Neural cell (in vitro differentiated cells): ENCODE measurements at regions not wholly inside any gene's neighbourhood (a gene's known extent, or its start where the extent isn't known, plus 50 kb on each side); places are given as distances from the start of the nearest gene placed in this dataset.

Source experiments
- H2AFZ ChIP-seq: fragments of 200-600, 300-800 bp; sonication (generic), shearing (Covaris generic); 2 replicates; pipeline ENCODE4 v1.6.0; 2014; ENCODE audit warnings: low read depth, mild to moderate bottlenecking, antibody characterized with exemption, low read length, moderate library complexity
- H3F3A ChIP-seq: fragments of 200-600 bp; shearing (Covaris generic); 2 replicates; pipeline ENCODE4 v1.6.1; 2016; ENCODE audit warnings: mild to moderate bottlenecking, moderate library complexity, mixed read lengths, antibody characterized with exemption, low read length; ENCODE audit not compliant: insufficient read depth, poor library complexity, severe bottlenecking
- H3K27ac ChIP-seq: fragments of 200-600, 300-800 bp; sonication (generic), shearing (Covaris generic); 2 replicates; pipeline ENCODE4 v1.5.1; 2014; ENCODE audit warnings: mild to moderate bottlenecking, low read length, moderate library complexity
- H3K27me3 ChIP-seq: fragments of 300-800, 200-600 bp; sonication (generic), shearing (Covaris generic); 2 replicates; pipeline ENCODE4 v1.6.0; 2014; ENCODE audit warnings: mild to moderate bottlenecking, low read depth, low read length, moderate library complexity; ENCODE audit not compliant: insufficient read depth
- H3K36me3 ChIP-seq: fragments of 300-800, 200-600 bp; sonication (generic), shearing (Covaris generic); 2 replicates; pipeline ENCODE4 v1.5.1; 2014; ENCODE audit warnings: mild to moderate bottlenecking, antibody characterized with exemption, low read length, moderate library complexity; ENCODE audit not compliant: insufficient read depth
- H3K4me2 ChIP-seq: fragments of 300-800, 200-600 bp; sonication (generic), shearing (Covaris generic); 2 replicates; pipeline ENCODE4 v1.6.0; 2014; ENCODE audit warnings: mild to moderate bottlenecking, low read length
- H3K4me3 ChIP-seq: fragments of 300-800, 200-600 bp; sonication (generic), shearing (Covaris generic); 2 replicates; pipeline ENCODE4 v1.5.1; 2014; ENCODE audit warnings: mild to moderate bottlenecking, low read length, moderate library complexity
- H3K79me2 ChIP-seq: fragments of 200-600 bp; shearing (Covaris generic); replicated peaks from 2 replicates; pipeline ENCODE4 v1.6.0; 2014; ENCODE audit warnings: mild to moderate bottlenecking, low read length, moderate library complexity; ENCODE audit not compliant: insufficient read depth
- H3K9ac ChIP-seq: fragments of 300-800, 200-600 bp; sonication (generic), shearing (Covaris generic); 2 replicates; pipeline ENCODE4 v1.6.1; 2016; ENCODE audit warnings: mild to moderate bottlenecking, low read length, mixed read lengths
- H3K9me2 ChIP-seq: fragments of 200-600 bp; shearing (Covaris generic); 2 replicates; pipeline ENCODE4 v1.6.1; 2016; ENCODE audit warnings: mild to moderate bottlenecking, low read length, mixed read lengths; ENCODE audit not compliant: insufficient read depth
- H3K9me3 ChIP-seq: fragments of 200-600, 300-800 bp; sonication (generic), shearing (Covaris generic); 2 replicates; pipeline ENCODE4 v1.6.1; 2016; ENCODE audit warnings: mild to moderate bottlenecking, mixed run types, low read length, moderate library complexity, mixed read lengths
- H4K20me1 ChIP-seq: fragments of 200-600 bp; shearing (Covaris generic); 2 replicates; pipeline ENCODE4 v1.6.1; 2016; ENCODE audit warnings: mild to moderate bottlenecking, mixed run types; ENCODE audit not compliant: insufficient read depth
- EP300 ChIP-seq: fragments of 450-650 bp; conservative IDR thresholded peaks from 2 replicates; pipeline ENCODE4 v1.6.1; 2014; ENCODE audit warnings: antibody characterized with exemption, mild to moderate bottlenecking, moderate library complexity; ENCODE audit not compliant: poor library complexity, severe bottlenecking
- EZH2 ChIP-seq: fragments of 200-600, 300-800 bp; shearing (Covaris generic), sonication (generic); IDR thresholded peaks from 2 replicates; pipeline ENCODE4 v1.6.1; 2014; ENCODE audit warnings: antibody characterized with exemption, low read length, borderline replicate concordance, mild to moderate bottlenecking; ENCODE audit not compliant: insufficient read depth, poor library complexity, severe bottlenecking
- MXI1 ChIP-seq: fragments of 450-650 bp; conservative IDR thresholded peaks from 2 replicates; pipeline ENCODE4 v1.6.1; 2014; ENCODE audit warnings: antibody characterized with exemption, mild to moderate bottlenecking; ENCODE audit not compliant: poor library complexity, severe bottlenecking
- POLR2AphosphoS5 ChIP-seq: IDR thresholded peaks from 2 replicates; pipeline ENCODE4 v1.6.1; 2012
- RAD21 ChIP-seq: fragments of 450-650 bp; conservative IDR thresholded peaks from 2 replicates; pipeline ENCODE4 v1.6.1; 2014; ENCODE audit warnings: antibody characterized with exemption, mild to moderate bottlenecking, moderate library complexity
- SMC3 ChIP-seq: fragments of 450-650 bp; conservative IDR thresholded peaks from 2 replicates; pipeline ENCODE4 v1.6.1; 2014; ENCODE audit warnings: antibody characterized with exemption, mild to moderate bottlenecking, moderate library complexity; ENCODE audit not compliant: poor library complexity
- TAF1 ChIP-seq: IDR thresholded peaks from 2 replicates; pipeline ENCODE4 v1.6.1; 2012; ENCODE audit warnings: low read depth
- TF ChIP-seq, protein P1 (sequence below): IDR thresholded peaks from 2 replicates; pipeline ENCODE4 v1.6.1; 2012; ENCODE audit warnings: borderline replicate concordance
- TF ChIP-seq, protein P2 (sequence below): fragments of 450-650 bp; IDR thresholded peaks from 2 replicates; pipeline ENCODE4 v1.5.1; 2014; ENCODE audit warnings: antibody characterized with exemption, mild to moderate bottlenecking, moderate library complexity; ENCODE audit not compliant: poor library complexity, severe bottlenecking

DNA sequence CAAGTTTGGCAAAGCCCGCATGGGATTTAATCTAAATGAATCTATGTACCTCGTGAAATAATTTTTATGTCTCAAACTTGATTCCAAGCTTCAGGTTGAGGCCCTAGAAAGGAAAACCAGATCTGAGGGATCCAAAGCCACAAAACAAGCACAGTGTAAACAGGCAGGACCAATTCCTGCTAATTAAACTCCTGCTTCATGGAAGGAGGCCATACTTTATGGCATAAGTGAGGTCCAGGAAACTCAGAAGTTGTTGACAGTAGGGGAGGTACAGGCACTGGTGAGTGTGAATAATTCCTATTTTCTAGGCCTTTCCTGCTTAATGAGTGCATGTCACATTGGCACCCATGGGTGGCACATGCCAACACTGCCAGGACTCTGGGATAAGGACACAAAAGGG is 648.6 kb upstream of the SGCD start:
- Histone ChIP-seq H3K36me3 (no peaks in the 10 kb centered on the region), H3K27ac (no peak overlapping the region), H2AFZ (no peak overlapping the region), H3K79me2 (no peaks in the 10 kb centered on the region), H3K4me2 (no peak overlapping the region), H4K20me1 (no peaks in the 10 kb centered on the region), H3F3A (no peaks in the 10 kb centered on the region), H3K9me2 (no peaks in the 10 kb centered on the region), H3K9me3 (no peaks in the 10 kb centered on the region), H3K27me3 (no peaks in the 10 kb centered on the region), H3K4me3 (no peak overlapping the region), H3K9ac (no peak overlapping the region)
- TF ChIP-seq EZH2 (no peak), RAD21 (no peak), SMC3 (no peak), EP300 (no peak), POLR2AphosphoS5 (no peak), TAF1 (no peak)

DNA sequence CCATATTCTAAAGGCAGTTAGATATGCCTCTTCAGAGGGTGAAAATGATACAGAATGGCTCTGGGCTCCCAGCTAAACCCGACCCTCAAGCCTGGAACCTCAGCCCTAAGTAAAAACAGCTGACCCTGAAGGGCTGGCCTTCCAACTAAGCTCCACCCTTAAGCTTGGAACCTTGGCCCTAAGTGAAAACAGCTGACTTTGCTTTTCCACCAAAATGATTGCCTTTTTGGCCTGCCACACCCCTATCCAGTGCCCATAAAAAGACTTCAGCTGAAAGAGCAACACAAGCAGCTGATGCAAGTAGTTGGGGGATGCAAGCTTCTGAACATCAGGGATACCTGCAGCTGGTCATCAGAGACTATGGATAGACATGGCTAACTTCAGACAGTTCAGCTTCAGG is 647.4 kb upstream of the SGCD start:
- no peak overlapping the region for H3K4me2 ChIP-seq
- no peaks in the 10 kb centered on the region for H3K36me3 ChIP-seq
- H3F3A ChIP-seq, result no peaks in the 10 kb centered on the region
- no peak overlapping the region for H3K4me3 ChIP-seq
- H3K27ac ChIP-seq, result no peak overlapping the region
- H3K9ac ChIP-seq, result no peak overlapping the region
- no peak overlapping the region for H2AFZ ChIP-seq
- no peaks in the 10 kb centered on the region for H3K27me3 ChIP-seq
- H3K9me3 ChIP-seq, result no peaks in the 10 kb centered on the region
- TF ChIP-seq MXI1, result no peak
- TF ChIP-seq POLR2AphosphoS5, result no peak
- TF ChIP-seq RAD21, result no peak
- TF ChIP-seq, protein P1, sequence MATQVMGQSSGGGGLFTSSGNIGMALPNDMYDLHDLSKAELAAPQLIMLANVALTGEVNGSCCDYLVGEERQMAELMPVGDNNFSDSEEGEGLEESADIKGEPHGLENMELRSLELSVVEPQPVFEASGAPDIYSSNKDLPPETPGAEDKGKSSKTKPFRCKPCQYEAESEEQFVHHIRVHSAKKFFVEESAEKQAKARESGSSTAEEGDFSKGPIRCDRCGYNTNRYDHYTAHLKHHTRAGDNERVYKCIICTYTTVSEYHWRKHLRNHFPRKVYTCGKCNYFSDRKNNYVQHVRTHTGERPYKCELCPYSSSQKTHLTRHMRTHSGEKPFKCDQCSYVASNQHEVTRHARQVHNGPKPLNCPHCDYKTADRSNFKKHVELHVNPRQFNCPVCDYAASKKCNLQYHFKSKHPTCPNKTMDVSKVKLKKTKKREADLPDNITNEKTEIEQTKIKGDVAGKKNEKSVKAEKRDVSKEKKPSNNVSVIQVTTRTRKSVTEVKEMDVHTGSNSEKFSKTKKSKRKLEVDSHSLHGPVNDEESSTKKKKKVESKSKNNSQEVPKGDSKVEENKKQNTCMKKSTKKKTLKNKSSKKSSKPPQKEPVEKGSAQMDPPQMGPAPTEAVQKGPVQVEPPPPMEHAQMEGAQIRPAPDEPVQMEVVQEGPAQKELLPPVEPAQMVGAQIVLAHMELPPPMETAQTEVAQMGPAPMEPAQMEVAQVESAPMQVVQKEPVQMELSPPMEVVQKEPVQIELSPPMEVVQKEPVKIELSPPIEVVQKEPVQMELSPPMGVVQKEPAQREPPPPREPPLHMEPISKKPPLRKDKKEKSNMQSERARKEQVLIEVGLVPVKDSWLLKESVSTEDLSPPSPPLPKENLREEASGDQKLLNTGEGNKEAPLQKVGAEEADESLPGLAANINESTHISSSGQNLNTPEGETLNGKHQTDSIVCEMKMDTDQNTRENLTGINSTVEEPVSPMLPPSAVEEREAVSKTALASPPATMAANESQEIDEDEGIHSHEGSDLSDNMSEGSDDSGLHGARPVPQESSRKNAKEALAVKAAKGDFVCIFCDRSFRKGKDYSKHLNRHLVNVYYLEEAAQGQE, result no peak
- TF ChIP-seq EP300, result no peak
- no peak for TF ChIP-seq TAF1
- no peak for TF ChIP-seq SMC3
- TF ChIP-seq, protein P2, sequence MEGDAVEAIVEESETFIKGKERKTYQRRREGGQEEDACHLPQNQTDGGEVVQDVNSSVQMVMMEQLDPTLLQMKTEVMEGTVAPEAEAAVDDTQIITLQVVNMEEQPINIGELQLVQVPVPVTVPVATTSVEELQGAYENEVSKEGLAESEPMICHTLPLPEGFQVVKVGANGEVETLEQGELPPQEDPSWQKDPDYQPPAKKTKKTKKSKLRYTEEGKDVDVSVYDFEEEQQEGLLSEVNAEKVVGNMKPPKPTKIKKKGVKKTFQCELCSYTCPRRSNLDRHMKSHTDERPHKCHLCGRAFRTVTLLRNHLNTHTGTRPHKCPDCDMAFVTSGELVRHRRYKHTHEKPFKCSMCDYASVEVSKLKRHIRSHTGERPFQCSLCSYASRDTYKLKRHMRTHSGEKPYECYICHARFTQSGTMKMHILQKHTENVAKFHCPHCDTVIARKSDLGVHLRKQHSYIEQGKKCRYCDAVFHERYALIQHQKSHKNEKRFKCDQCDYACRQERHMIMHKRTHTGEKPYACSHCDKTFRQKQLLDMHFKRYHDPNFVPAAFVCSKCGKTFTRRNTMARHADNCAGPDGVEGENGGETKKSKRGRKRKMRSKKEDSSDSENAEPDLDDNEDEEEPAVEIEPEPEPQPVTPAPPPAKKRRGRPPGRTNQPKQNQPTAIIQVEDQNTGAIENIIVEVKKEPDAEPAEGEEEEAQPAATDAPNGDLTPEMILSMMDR, result no peak
- no peak for TF ChIP-seq EZH2
- H3K9me2 ChIP-seq, result no peaks in the 10 kb centered on the region
- no peaks in the 10 kb centered on the region for H4K20me1 ChIP-seq
- H3K79me2 ChIP-seq, result no peaks in the 10 kb centered on the region

DNA sequence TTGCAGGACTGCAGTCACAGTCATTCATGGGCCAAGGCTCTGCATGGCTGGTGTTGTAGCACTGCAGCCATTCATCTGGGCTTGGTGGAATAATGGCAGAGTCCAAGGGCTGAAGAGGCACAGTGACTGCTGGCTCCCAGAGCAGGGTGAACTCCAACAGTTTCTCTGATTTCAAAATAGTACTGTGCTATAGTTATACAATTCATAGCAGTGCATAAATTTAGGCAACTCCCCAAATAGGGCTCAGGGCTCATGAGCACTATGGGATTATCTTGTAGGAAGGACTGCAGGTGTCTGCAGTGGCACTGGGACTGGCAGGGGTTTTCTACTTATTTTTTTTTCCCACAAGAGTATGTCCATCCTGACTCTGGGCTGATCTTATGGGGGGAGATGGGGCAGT is 642.5 kb upstream of the SGCD start:
- Histone ChIP-seq H3F3A (no peaks in the 10 kb centered on the region), H3K36me3 (no peaks in the 10 kb centered on the region), H2AFZ (no peak overlapping the region), H3K9me3 (no peaks in the 10 kb centered on the region), H3K27ac (no peak overlapping the region), H3K4me3 (no peak overlapping the region), H3K27me3 (no peaks in the 10 kb centered on the region), H3K9me2 (no peaks in the 10 kb centered on the region), H3K4me2 (no peak overlapping the region), H3K9ac (no peak overlapping the region), H3K79me2 (no peaks in the 10 kb centered on the region), H4K20me1 (no peaks in the 10 kb centered on the region)
- TF ChIP-seq, protein P1, result no peak
- TF ChIP-seq POLR2AphosphoS5 (no peak), SMC3 (no peak), MXI1 (no peak), EP300 (no peak), EZH2 (no peak), TAF1 (no peak), RAD21 (no peak)
- TF ChIP-seq, protein P2, result no peak
